Panc1 (cell line): ENCODE measurements at regions not wholly inside any gene's neighbourhood (a gene's known extent, or its start where the extent isn't known, plus 50 kb on each side); places are given as distances from the start of the nearest gene placed in this dataset.
"Not testable (repeated sequence)": the region's sequence is repeated elsewhere in the genome, so short reads cannot be mapped to it uniquely, and the experiment has no call there.

ENCODE experiments used
- CTCF ChIP-seq: fragments of 450-650 bp; IDR thresholded peaks from 2 replicates; pipeline ENCODE4 v1.5.1; 2017; ENCODE audit warnings: mild to moderate bottlenecking
- POLR2AphosphoS5 ChIP-seq: IDR thresholded peaks from 2 replicates; pipeline ENCODE4 v1.6.1; 2012; ENCODE audit warnings: mild to moderate bottlenecking, low read depth, low read length, moderate library complexity

- TF ChIP-seq CTCF, POLR2AphosphoS5: not testable (repeated sequence)
These were observed 67.2 kb upstream of the PLGLB2 start for GRCh38 chr2:87680691-87681090.
